A673 (cell line): ENCODE measurements at regions not wholly inside any gene's neighbourhood (a gene's known extent, or its start where the extent isn't known, plus 50 kb on each side); places are given as distances from the start of the nearest gene placed in this dataset.

Experiments used
- BruUV-seq: library from RNA; stranded (reverse); fragments of 400-500 nt; replicated peaks from 2 replicates; lab custom pipeline; 2021; lab: Mats Ljungman, UMichigan
- CTCF ChIA-PET: fragments of 300-600 bp; sonication (Branson Sonifier 250); formaldehyde crosslinking; loops from one replicate; lab custom pipeline; 2022; ENCODE audit warnings: antibody characterized with exemption; lab: Charles Lee
- POLR2A ChIA-PET: fragments of 300-600 bp; sonication (Branson Sonifier 250); formaldehyde crosslinking; loops from one replicate; lab custom pipeline; 2022; ENCODE audit warnings: antibody characterized with exemption; ENCODE audit not compliant: low non-redundant PET; lab: Charles Lee
- DNase-seq: peaks from one replicate; pipeline ENCODE4 v3.0.0-alpha.2; 2015; ENCODE audit warnings: low spot score
- H3K27ac ChIP-seq: fragments of 200-600 bp; sonication (generic); 2 replicates; pipeline ENCODE4 v1.5.1; 2016; ENCODE audit warnings: mixed run types, low read depth, mild to moderate bottlenecking, mixed read lengths, antibody characterized with exemption, low read length; ENCODE audit not compliant: poor library complexity, severe bottlenecking
- H3K27me3 ChIP-seq: fragments of 200-600 bp; sonication (generic); replicated peaks from 2 replicates; pipeline ENCODE4 v1.6.1; 2017; ENCODE audit warnings: mixed run types, low read depth, mild to moderate bottlenecking, mixed read lengths, antibody characterized with exemption, low read length; ENCODE audit not compliant: insufficient read depth, poor library complexity
- H3K36me3 ChIP-seq: fragments of 200-600 bp; sonication (generic); 2 replicates; pipeline ENCODE4 v1.6.1; 2016; ENCODE audit warnings: mixed run types, mild to moderate bottlenecking, mixed read lengths, antibody characterized with exemption, low read length; ENCODE audit not compliant: insufficient read depth, poor library complexity, severe bottlenecking
- H3K4me1 ChIP-seq: fragments of 200-600 bp; sonication (generic); 2 replicates; pipeline ENCODE4 v1.6.1; 2017; ENCODE audit warnings: mixed run types, mild to moderate bottlenecking, mixed read lengths, antibody characterized with exemption, low read length; ENCODE audit not compliant: insufficient read depth, poor library complexity, severe bottlenecking
- H3K4me3 ChIP-seq: fragments of 200-600 bp; sonication (generic); 2 replicates; pipeline ENCODE4 v1.5.1; 2016; ENCODE audit warnings: low read depth, mixed run types, mild to moderate bottlenecking, mixed read lengths, low read length; ENCODE audit not compliant: poor library complexity, severe bottlenecking
- H3K9me3 ChIP-seq: fragments of 200-600 bp; sonication (generic); 2 replicates; pipeline ENCODE4 v1.6.1; 2016; ENCODE audit warnings: mixed run types, low read depth, mild to moderate bottlenecking, mixed read lengths, antibody characterized with exemption, low read length; ENCODE audit not compliant: poor library complexity, severe bottlenecking
- EZH2 ChIP-seq: fragments of 200-600 bp; sonication (generic); IDR thresholded peaks from 2 replicates; pipeline ENCODE4 v1.6.1; 2017; ENCODE audit warnings: borderline replicate concordance, low read depth, mild to moderate bottlenecking, mixed read lengths, antibody characterized with exemption, low read length; ENCODE audit not compliant: poor library complexity, severe bottlenecking
- intact Hi-C: fragments of 100-400 bp; cut with micrococcal nuclease; formaldehyde crosslinking; loops from one replicate; pipeline ENCODE4 v1.10.0; 2022; ENCODE audit not compliant: unreplicated experiment
- TF ChIP-seq, protein P1 (sequence below): fragments of 300-800, 200-600 bp; sonication (generic); conservative IDR thresholded peaks from 2 replicates; pipeline ENCODE4 v1.5.1; 2017; ENCODE audit warnings: low read depth, mild to moderate bottlenecking, antibody characterized with exemption, low read length, moderate library complexity, mixed read lengths

DNA sequence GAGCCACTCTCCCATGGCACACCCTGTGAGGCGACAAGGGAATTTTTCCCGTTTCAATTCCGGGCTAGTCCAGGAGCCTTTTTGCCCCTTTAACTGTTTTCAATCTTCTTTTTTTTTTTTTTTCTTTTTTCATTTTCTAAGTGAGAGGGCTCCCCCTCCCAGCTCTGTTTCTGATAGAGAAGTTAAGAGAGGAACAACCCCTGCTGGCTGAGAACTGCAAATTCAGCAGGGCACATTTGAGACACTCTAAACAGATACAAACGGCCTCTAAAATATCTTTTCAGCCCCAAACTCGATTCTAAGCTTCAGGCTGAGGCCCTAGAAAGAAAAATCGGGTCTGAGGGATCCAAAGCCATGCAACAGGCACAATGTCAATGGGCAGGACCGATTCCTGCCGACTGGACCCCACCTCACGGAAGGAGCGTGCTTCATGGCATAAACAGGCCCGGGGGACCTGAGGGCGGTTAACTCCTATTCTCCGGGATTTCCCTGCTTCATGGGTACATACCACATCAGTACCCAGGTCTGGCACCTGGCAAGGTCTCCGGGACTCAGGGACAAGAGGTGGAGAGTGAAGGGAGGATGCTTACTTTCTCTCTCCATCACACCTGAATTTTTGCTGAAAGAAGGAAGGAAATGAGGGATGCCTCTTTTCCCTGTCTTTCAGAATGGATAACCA lies 627.5 kb downstream of the BUD13 start:
- intact Hi-C loops, result no loop called here
- DNase-seq, result no peak
- no TSS peak for BruUV-seq
- ChIA-PET POLR2A (no interaction called here), CTCF (interaction anchor here (0.7 kb wide), 1 partner anchor 32 kb away, joined by 7 read pairs; no protein-coding TSS in a partner anchor)
- Histone ChIP-seq H3K36me3 (no peaks in the 10 kb centered on the region), H3K9me3 (no peaks in the 10 kb centered on the region), H3K4me1 (no peaks in the 10 kb centered on the region), H3K4me3 (no peak overlapping the region), H3K27me3 (peaks cover 4% of the 10 kb centered on the region), H3K27ac (no peak overlapping the region)
- TF ChIP-seq, protein P1, sequence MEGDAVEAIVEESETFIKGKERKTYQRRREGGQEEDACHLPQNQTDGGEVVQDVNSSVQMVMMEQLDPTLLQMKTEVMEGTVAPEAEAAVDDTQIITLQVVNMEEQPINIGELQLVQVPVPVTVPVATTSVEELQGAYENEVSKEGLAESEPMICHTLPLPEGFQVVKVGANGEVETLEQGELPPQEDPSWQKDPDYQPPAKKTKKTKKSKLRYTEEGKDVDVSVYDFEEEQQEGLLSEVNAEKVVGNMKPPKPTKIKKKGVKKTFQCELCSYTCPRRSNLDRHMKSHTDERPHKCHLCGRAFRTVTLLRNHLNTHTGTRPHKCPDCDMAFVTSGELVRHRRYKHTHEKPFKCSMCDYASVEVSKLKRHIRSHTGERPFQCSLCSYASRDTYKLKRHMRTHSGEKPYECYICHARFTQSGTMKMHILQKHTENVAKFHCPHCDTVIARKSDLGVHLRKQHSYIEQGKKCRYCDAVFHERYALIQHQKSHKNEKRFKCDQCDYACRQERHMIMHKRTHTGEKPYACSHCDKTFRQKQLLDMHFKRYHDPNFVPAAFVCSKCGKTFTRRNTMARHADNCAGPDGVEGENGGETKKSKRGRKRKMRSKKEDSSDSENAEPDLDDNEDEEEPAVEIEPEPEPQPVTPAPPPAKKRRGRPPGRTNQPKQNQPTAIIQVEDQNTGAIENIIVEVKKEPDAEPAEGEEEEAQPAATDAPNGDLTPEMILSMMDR, result no peak
- TF ChIP-seq EZH2, result no peak

- BruUV-seq, result no TSS peak
- H3K4me3 ChIP-seq, result no peak overlapping the region
- H3K9me3 ChIP-seq, result no peaks in the 10 kb centered on the region
- ChIA-PET CTCF (no interaction called here), POLR2A (no interaction called here)
- intact Hi-C loops, result no loop called here
- H3K27me3 ChIP-seq, result peaks cover 4% of the 10 kb centered on the region
- H3K36me3 ChIP-seq, result no peaks in the 10 kb centered on the region
- TF ChIP-seq, protein P1, result no peak
- no peak for TF ChIP-seq EZH2
- DNase-seq, result no peak
- no peaks in the 10 kb centered on the region for H3K4me1 ChIP-seq
- no peak overlapping the region for H3K27ac ChIP-seq
Measured at GRCh38 chr11:116144387-116144958, 628.3 kb downstream of the BUD13 start.

GRCh38 chr11:116138280-116138679 lies 634.1 kb upstream of the CADM1 start:
- intact Hi-C loops, result no loop called here
- Histone ChIP-seq H3K4me3 (no peak overlapping the region), H3K4me1 (no peaks in the 10 kb centered on the region), H3K27me3 (peaks cover under 1% of the 10 kb centered on the region), H3K9me3 (no peaks in the 10 kb centered on the region), H3K27ac (no peak overlapping the region), H3K36me3 (no peaks in the 10 kb centered on the region)
- TF ChIP-seq, protein P1, result no peak
- no peak for TF ChIP-seq EZH2
- ChIA-PET CTCF (no interaction called here), POLR2A (no interaction called here)
- DNase-seq, result no peak
- no TSS peak for BruUV-seq
